ENCODE measurements at regions not wholly inside any gene's neighbourhood (a gene's known extent, or its start where the extent isn't known, plus 50 kb on each side); places are given as distances from the start of the nearest gene placed in this dataset.
"Not testable (repeated sequence)": the region's sequence is repeated elsewhere in the genome, so short reads cannot be mapped to it uniquely, and the experiment has no call there.

DNA sequence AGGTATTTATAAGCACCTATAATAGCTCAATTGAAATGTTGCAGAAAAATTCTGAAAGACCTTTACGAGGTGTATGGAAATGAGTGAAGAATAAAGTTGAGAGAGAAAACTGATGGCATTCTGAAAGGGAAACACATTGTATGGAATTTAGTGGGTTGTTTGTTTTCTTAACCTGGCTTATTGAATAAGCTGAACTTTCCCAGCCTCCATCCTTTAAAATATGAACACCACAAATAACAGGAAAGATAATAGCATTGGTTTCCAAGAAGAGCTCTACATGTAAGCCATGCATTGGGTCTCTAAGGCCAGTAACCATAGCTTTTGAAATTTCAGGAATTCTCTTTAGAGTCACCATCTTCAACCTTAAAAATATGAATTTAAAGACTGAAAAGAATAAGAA lies 709.0 kb downstream of the USP25 start:
- DNase-seq (ENCODE audit: low spot score in 2 of 2) (no peak), ATAC-seq (no peak)
- Mint-ChIP-seq H3K27ac (no peak overlapping the region), H3K9me3 (peaks cover 0 to 4% of the 10 kb centered on the region in 2 donors), H3K36me3 (no peaks in the 10 kb centered on the region)

- ATAC-seq, result no peak
- no peak overlapping the region for H3K27ac Mint-ChIP-seq
- no peak for DNase-seq (ENCODE audit: low spot score in 2 of 2)
- H3K36me3 Mint-ChIP-seq, result no peaks in the 10 kb centered on the region
- H3K9me3 Mint-ChIP-seq, result peaks cover 7 to 8% of the 10 kb centered on the region in 2 donors
Observed at GRCh38 chr21:16441789-16442188, 712.0 kb downstream of the USP25 start.

GRCh38 chr21:16454399-16454798 lies 724.6 kb downstream of the USP25 start:
- no peaks in the 10 kb centered on the region for H3K9me3 Mint-ChIP-seq
- ATAC-seq (no peak), DNase-seq (ENCODE audit: low spot score in 2 of 2) (no peak)
- no peaks in the 10 kb centered on the region for H3K36me3 Mint-ChIP-seq
- no peak overlapping the region for H3K27ac Mint-ChIP-seq

DNA sequence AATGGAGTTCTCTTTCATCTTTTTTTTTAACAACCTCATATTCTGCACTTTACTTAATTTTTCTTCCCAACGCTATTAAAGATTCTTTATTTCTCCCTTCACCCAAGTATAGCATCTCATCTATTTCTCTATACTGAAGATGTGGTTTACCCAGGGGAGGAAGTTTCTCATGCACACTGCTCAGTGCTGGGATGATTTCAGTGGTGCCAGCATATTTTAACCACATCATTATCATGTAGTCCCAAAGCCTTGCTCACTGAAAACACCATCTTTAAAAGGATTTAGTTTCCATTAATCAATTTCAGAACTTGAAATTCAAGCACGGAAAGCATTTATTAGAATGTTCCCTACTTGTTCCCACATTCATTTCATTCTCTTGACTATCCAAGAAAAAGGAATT lies 725.7 kb downstream of the USP25 start:
- no peak overlapping the region for H3K27ac Mint-ChIP-seq
- H3K36me3 Mint-ChIP-seq, result no peaks in the 10 kb centered on the region
- no peak for DNase-seq (ENCODE audit: low spot score in 2 of 2)
- no peak for ATAC-seq
- H3K9me3 Mint-ChIP-seq, result no peaks in the 10 kb centered on the region

DNA sequence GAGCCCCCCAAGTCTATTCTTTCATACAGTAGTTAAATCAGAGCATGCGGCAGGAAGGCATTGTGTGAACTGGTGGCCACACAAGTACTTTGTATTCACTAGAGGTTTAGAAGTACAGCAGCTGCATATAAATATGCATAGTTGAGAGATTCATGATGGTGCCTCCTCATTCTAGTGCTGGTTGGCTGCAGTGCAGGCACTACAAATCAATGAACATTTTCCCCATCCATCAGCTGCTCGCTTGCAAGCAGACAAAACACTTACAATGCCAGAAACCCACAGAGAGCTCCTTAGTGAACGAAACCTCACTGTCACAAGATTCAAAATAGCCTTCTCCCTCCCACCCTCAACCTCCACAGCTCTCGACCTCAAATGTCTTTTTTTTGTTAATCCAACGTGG lies 726.2 kb downstream of the USP25 start:
- no peaks in the 10 kb centered on the region for H3K36me3 Mint-ChIP-seq
- DNase-seq (ENCODE audit: low spot score in 2 of 2), result no peak

DNA sequence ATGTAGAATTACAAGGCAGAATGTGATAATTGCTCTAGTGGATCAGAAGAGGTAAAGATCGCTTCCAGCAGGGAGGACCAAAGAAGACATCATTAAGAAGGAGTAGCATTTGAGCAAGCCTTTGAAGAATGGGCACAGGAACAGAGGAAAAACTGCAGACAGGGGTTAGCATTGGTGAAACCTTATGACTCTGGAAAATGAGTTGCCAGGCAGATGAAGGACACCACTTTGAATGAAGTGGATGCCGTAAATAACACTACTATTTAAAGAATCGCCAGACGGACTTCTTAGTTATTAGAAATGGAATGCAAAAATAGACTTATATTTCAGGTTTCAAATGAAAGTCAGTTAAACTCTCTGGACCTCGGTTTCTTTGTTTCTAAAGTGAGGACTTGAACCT lies 727.7 kb downstream of the USP25 start:
- ATAC-seq, result no peak
- no peaks in the 10 kb centered on the region for H3K36me3 Mint-ChIP-seq
- no peak overlapping the region for H3K27ac Mint-ChIP-seq
- DNase-seq (ENCODE audit: low spot score in 2 of 2), result no peak
- peaks cover 4 to 5% of the 10 kb centered on the region in 2 donors for H3K9me3 Mint-ChIP-seq

More for the DNA sequence above, 726.2 kb downstream of the USP25 start:
- Mint-ChIP-seq H3K27ac (no peak overlapping the region), H3K9me3 (peaks cover 1 to 2% of the 10 kb centered on the region in 2 donors)
- ATAC-seq, result no peak

GRCh38 chr21:16460936-16461335 lies 731.2 kb downstream of the USP25 start:
- H3K36me3 Mint-ChIP-seq, result peaks cover 0 to 4% of the 10 kb centered on the region in 2 donors
- no peak for ATAC-seq
- H3K9me3 Mint-ChIP-seq, result peaks cover 11 to 12% of the 10 kb centered on the region in 2 donors
- no peak for DNase-seq (ENCODE audit: low spot score in 2 of 2)
- no peak overlapping the region for H3K27ac Mint-ChIP-seq

GRCh38 chr21:16464211-16464889 lies 734.6 kb downstream of the USP25 start:
- peaks cover 15 to 20% of the 10 kb centered on the region in 2 donors for H3K9me3 Mint-ChIP-seq
- ATAC-seq; H3K36me3 Mint-ChIP-seq; DNase-seq (ENCODE audit: low spot score in 2 of 2); H3K27ac Mint-ChIP-seq: not testable (repeated sequence)

- DNase-seq (ENCODE audit: low spot score in 2 of 2) (no peak), ATAC-seq (no peak)
- peaks cover 0 to 4% of the 10 kb centered on the region in 2 donors for H3K36me3 Mint-ChIP-seq
- peaks cover 10 to 11% of the 10 kb centered on the region in 2 donors for H3K9me3 Mint-ChIP-seq
- no peak overlapping the region for H3K27ac Mint-ChIP-seq
Observed at GRCh38 chr21:16468184-16468583, 738.4 kb downstream of the USP25 start.

DNA sequence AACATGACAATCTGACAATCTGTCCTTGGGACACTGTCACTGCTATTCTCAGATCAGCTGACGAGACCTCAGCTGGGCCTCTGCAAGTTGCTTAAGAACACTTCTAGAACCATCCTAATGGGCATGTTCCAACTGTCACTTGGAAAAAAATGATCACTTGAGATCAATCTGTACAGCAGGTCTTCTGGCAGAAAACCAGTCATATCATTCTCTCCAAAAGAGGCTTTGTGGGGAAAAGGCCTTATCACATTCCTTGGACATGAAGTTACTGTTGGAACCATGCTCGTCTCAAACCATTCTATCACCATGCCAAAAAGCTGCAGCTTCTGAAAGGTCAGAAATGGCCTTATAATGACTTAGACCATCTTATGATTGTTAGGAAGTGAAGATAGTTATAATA lies 744.2 kb downstream of the USP25 start:
- Mint-ChIP-seq H3K27ac (no peak overlapping the region), H3K36me3 (no peaks in the 10 kb centered on the region), H3K9me3 (peaks cover 4 to 9% of the 10 kb centered on the region in 2 donors)
- DNase-seq (ENCODE audit: low spot score in 2 of 2), result no peak
- no peak for ATAC-seq

DNA sequence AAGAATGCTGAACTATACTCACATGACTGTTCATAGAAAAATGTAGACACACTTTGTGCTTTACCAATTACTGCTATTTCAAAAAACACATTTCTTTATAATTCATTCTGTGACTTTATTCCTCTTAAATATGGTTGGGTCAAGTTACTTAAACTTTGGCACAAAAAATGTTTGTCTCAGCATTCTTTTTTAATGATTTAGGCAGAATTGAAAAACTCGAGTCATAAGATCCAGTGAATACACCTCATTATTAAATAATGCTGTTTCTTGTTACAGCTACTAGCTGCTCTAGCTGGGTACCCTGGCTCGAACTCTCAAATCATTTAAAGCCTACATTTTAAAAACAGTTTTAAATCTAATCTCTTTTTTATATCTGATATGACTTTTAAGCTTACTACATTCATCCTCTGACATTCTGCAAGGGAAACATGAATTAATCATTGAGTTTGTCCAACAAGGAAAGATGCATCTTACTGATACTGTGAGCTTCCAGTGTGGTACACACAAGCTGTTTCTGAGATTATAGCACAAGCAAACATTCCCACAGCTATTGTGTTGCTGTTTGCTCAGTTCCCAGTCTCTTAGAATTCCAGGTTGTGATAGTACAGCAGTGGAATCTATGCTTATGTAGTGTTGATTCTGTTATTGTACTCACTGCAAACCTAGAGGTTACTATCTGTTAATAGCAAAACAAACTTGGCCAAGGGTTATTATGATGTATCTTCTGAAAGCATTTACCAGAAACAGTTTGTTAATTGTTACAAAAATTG lies 746.5 kb downstream of the USP25 start:
- ATAC-seq, result no peak
- peaks cover 0 to 7% of the 10 kb centered on the region in 2 donors for H3K36me3 Mint-ChIP-seq
- H3K9me3 Mint-ChIP-seq, result peaks cover 13 to 14% of the 10 kb centered on the region in 2 donors
- H3K27ac Mint-ChIP-seq, result no peak overlapping the region
- DNase-seq (ENCODE audit: low spot score in 2 of 2), result no peak

DNA sequence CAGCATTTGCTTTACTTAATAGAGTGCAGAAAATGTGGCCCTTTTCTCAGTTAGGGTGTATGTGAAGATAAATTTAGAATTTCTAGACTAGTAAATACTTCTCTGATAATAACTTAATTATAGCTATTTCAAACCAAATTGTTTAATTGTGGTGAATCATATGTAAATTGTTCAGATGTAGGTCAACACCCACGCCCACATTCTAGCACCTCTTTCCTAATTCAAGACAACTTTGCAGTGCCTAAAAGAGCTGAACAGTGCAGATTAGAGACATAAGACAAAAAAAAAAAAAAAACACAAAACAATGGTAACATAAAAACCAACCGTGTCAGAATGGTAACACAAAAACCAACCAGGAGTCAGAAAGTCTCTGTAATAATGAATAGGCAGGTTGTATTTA lies 758.3 kb downstream of the USP25 start:
- ATAC-seq (no peak), DNase-seq (ENCODE audit: low spot score in 2 of 2) (no peak)
- H3K9me3 Mint-ChIP-seq, result peaks cover 9% of the 10 kb centered on the region in 2 donors
- H3K36me3 Mint-ChIP-seq, result no peaks in the 10 kb centered on the region
- H3K27ac Mint-ChIP-seq, result no peak overlapping the region

GRCh38 chr21:16492356-16492755 lies 762.6 kb downstream of the USP25 start:
- Mint-ChIP-seq H3K36me3 (no peaks in the 10 kb centered on the region), H3K9me3 (peaks cover 3 to 12% of the 10 kb centered on the region in 2 donors)
- DNase-seq (ENCODE audit: low spot score in 2 of 2), result no peak

DNA sequence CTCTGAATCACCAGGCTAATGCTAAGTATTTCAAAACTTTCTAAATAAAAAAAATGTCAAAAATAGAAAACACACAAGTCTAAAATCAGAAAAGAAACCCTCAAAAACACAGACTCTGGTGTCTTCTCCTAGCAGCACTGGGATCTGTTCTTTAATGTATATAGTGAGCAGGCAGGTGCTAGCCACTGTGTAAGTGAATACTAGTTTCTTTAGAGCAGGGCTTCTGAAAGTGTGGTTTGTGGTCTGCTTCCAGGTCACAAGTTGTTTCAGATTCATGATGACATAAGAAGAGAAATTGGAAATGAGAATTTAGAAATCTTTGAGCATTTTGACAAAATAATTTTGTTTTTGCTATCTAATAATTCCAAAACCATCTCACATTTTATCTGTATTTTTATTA lies 763.1 kb downstream of the USP25 start:
- DNase-seq (ENCODE audit: low spot score in 2 of 2) (no peak), ATAC-seq (no peak)
- Mint-ChIP-seq H3K9me3 (peaks cover 3 to 12% of the 10 kb centered on the region in 2 donors), H3K27ac (no peak overlapping the region), H3K36me3 (no peaks in the 10 kb centered on the region)

More at GRCh38 chr21:16492356-16492755, 762.6 kb downstream of the USP25 start:
- H3K27ac Mint-ChIP-seq, result no peak overlapping the region
- ATAC-seq, result no peak

DNA sequence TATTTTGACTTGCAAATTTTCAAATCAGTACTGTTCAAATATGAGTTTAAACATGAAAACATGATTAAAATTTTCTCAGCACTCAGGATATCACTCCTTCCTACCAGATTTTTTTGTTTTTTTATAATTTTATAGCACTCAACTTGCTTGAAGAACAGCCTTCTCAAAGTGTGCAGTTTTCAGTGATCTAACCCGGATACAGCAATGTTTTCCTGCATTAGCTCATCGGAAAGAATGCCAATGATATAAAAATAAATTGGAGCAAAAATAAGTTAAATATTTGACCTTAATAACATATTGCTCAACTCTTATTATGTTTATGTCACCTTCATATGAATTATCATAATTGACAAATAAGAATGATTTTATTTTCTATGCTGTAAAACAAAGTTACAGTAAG lies 766.8 kb downstream of the USP25 start:
- no peak overlapping the region for H3K27ac Mint-ChIP-seq
- DNase-seq (ENCODE audit: low spot score in 2 of 2) (no peak), ATAC-seq (no peak)
- peaks cover 8 to 16% of the 10 kb centered on the region in 2 donors for H3K9me3 Mint-ChIP-seq
- H3K36me3 Mint-ChIP-seq, result no peaks in the 10 kb centered on the region

GRCh38 chr21:16500271-16500670 lies 770.5 kb downstream of the USP25 start:
- Mint-ChIP-seq H3K27ac (no peak overlapping the region), H3K36me3 (no peaks in the 10 kb centered on the region), H3K9me3 (peaks cover 11 to 12% of the 10 kb centered on the region in 2 donors)
- no peak for ATAC-seq
- no peak for DNase-seq (ENCODE audit: low spot score in 2 of 2)

DNA sequence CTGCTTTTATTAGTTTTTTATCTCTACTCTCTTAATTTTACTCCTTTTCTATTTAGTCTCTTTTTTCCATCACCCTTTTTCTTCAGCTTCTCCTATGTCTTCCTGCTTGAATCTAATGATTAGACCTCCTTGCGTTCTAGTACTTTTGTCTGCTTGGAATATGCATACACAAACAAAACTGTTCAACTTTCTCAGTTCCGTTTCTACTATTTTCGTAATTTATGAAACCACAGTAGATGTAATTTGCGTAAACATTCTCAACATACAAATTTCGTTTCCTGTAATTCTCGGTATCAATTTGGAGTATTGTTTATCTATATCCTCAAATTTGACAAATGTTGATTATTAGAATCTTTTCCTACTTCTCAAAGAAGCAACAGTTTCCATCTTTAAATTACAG lies 772.5 kb downstream of the USP25 start:
- DNase-seq (ENCODE audit: low spot score in 2 of 2) (no peak), ATAC-seq (no peak)
- no peaks in the 10 kb centered on the region for H3K36me3 Mint-ChIP-seq
- H3K27ac Mint-ChIP-seq, result no peak overlapping the region
- H3K9me3 Mint-ChIP-seq, result peaks cover 5 to 13% of the 10 kb centered on the region in 2 donors

GRCh38 chr21:16502897-16503296 lies 773.1 kb downstream of the USP25 start:
- peaks cover 5 to 13% of the 10 kb centered on the region in 2 donors for H3K9me3 Mint-ChIP-seq
- H3K36me3 Mint-ChIP-seq, result no peaks in the 10 kb centered on the region
- ATAC-seq (no peak), DNase-seq (ENCODE audit: low spot score in 2 of 2) (no peak)
- H3K27ac Mint-ChIP-seq, result no peak overlapping the region
